ENCODE measurements at regions not wholly inside any gene's neighbourhood (a gene's known extent, or its start where the extent isn't known, plus 50 kb on each side); places are given as distances from the start of the nearest gene placed in this dataset.

DNA sequence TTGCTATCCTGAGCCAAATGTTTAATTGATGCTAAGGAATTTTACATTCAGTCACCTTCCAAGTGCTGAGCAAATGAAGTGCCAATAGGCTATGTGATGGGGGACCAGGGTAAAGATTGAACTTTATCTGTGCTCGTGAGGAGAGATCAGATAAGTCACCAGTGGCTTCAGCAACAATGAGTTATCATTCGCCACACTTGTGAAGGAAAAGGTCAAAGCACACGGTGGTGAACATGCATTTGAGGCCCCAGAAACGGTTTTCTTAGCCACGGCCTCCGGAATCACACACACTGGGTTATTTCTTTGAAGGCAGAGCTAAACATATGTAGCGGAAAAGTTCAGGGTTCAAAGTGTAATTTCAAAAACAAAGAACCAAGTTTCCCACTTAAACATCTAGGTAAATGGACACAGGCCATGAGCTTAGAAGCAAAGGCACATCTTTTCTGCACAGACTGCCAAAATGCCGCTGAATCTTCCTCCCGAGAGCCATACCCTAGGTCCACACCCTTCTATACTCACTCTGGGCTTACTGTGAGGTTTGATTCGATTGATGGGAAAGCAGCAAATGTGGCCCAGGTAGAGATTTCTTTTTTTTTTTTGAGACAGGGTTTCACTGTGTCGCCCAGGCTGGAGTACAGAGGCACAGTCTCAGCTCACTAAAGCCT is 268.5 kb downstream of the SHQ1 start:
- TF ChIP-seq, protein P1, sequence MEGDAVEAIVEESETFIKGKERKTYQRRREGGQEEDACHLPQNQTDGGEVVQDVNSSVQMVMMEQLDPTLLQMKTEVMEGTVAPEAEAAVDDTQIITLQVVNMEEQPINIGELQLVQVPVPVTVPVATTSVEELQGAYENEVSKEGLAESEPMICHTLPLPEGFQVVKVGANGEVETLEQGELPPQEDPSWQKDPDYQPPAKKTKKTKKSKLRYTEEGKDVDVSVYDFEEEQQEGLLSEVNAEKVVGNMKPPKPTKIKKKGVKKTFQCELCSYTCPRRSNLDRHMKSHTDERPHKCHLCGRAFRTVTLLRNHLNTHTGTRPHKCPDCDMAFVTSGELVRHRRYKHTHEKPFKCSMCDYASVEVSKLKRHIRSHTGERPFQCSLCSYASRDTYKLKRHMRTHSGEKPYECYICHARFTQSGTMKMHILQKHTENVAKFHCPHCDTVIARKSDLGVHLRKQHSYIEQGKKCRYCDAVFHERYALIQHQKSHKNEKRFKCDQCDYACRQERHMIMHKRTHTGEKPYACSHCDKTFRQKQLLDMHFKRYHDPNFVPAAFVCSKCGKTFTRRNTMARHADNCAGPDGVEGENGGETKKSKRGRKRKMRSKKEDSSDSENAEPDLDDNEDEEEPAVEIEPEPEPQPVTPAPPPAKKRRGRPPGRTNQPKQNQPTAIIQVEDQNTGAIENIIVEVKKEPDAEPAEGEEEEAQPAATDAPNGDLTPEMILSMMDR (IDR thresholded peaks at IDR 0.05; ENCODE audit: extremely low read depth in 1 of 2, insufficient read depth in 1 of 2, low read depth in 1 of 2, low read length in 2 of 2), result no peak
- no peak for TF ChIP-seq GATA2 (IDR thresholded peaks at IDR 0.05; ENCODE audit: insufficient read depth, insufficient read length, low read depth, low read length)
- TF ChIP-seq POLR2A (IDR thresholded peaks at IDR 0.05; ENCODE audit: low read depth, low read length), result no peak
- TF ChIP-seq EZH2 (IDR thresholded peaks at IDR 0.05; ENCODE audit: borderline replicate concordance, low read depth, low read length, severe bottlenecking), result no peak
- TF ChIP-seq MYC (IDR thresholded peaks at IDR 0.05; ENCODE audit: low read depth, low read length), result no peak
- TF ChIP-seq POLR2AphosphoS5 (IDR thresholded peaks at IDR 0.05; ENCODE audit: insufficient read depth, low read depth, low read length), result no peak
- TF ChIP-seq, protein P2, sequence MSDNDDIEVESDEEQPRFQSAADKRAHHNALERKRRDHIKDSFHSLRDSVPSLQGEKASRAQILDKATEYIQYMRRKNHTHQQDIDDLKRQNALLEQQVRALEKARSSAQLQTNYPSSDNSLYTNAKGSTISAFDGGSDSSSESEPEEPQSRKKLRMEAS (IDR thresholded peaks at IDR 0.05; ENCODE audit: insufficient read depth, insufficient read length), result no peak

All from endothelial cell of umbilical vein (primary cell).